ENCODE measurements at regions not wholly inside any gene's neighbourhood (a gene's known extent, or its start where the extent isn't known, plus 50 kb on each side); places are given as distances from the start of the nearest gene placed in this dataset.

DNA sequence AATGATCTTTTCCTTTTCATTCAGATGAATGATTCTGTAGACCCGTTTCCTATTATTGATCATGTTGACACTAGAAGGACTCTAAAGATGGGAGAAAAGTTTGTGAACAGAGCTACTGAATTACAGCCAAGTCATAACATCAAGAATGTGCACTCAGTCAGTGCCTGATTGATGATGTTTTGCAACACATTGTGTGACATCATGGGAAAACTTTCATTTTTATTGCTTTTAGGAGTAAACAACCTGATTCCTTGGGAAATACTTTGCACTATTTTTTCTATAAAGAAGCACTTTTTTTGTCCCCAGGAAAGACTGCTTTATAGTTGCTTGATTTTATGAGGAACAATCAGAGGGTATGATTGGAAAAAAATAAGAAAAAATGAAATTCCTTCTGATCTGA lies 383.8 kb upstream of the JAG1 start:
- Histone ChIP-seq H2AFZ (ENCODE audit: low read length) (no peak overlapping the region), H3K27ac (replicated peaks; ENCODE audit: low read length) (no peak overlapping the region), H2AK5ac (ENCODE audit: low read depth, low read length) (no peak overlapping the region), H3K9me3 (replicated peaks in 1 of 2; ENCODE audit: control insufficient read depth in 2 of 2, insufficient read depth in 1 of 2, low read depth in 1 of 2, low read length in 2 of 2) (no peaks in the 10 kb centered on the region), H2BK120ac (ENCODE audit: low read depth, low read length) (no peak overlapping the region), H3K4me1 (ENCODE audit: control insufficient read depth in 2 of 2, insufficient read depth in 1 of 2, low read depth in 1 of 2, low read length in 2 of 2) (peaks cover 0 to 1% of the 10 kb centered on the region in 2 donors), H2BK15ac (ENCODE audit: low read length) (no peak overlapping the region), H3K23ac (ENCODE audit: low read depth, low read length, poor library complexity) (no peak overlapping the region), H3K79me1 (ENCODE audit: low read depth, low read length) (no peaks in the 10 kb centered on the region), H3K27me3 (ENCODE audit: control insufficient read depth in 3 of 3, insufficient read depth in 3 of 3, low read depth in 1 of 3, low read length in 3 of 3) (no peaks in the 10 kb centered on the region), H3K4me3 (ENCODE audit: low read length in 2 of 2) (no peak overlapping the region), H3K4me2 (ENCODE audit: insufficient read depth, low read length, poor library complexity, severe bottlenecking) (no peak overlapping the region), H3K9ac (ENCODE audit: low read depth, low read length, poor library complexity) (no peak overlapping the region), H3K36me3 (replicated peaks in 1 of 2; ENCODE audit: control insufficient read depth in 2 of 2, insufficient read depth in 2 of 2, low read length in 2 of 2) (no peaks in the 10 kb centered on the region), H2BK5ac (ENCODE audit: low read length) (no peak overlapping the region), H4K8ac (ENCODE audit: low read depth, low read length) (no peak overlapping the region), H4K91ac (ENCODE audit: low read depth, low read length, poor library complexity) (no peak overlapping the region), H3K4ac (ENCODE audit: low read length) (no peak overlapping the region), H2BK12ac (ENCODE audit: low read length) (no peak overlapping the region), H3K18ac (ENCODE audit: low read length) (no peak overlapping the region), H3K14ac (ENCODE audit: low read length) (no peak overlapping the region)
- DNase-seq (ENCODE audit: low spot score): no peak
- no CpG with 5 or more reads among the region's 1 CpG for WGBS, 2 donors (ENCODE audit: extremely low coverage in 2 of 2, insufficient read length in 2 of 2, insufficient replicate concordance in 1 of 2)

DNA sequence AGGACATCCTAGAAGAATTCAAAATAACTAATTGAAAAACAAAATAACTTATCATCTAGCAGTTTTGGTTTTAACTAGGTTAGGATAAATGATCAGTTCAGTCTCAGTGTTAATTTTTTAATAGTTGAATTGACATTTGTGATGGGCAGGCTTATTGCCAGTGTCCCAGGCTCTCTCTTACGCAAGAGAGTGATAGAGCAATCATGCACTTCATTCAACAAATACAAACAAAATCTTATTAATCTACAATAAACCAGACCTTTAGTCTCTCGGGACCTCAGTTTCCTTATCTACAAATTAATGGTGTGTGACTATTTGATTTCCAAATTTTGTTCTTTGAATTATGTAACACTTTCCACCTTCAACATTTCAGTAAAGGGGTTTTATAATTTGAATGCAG lies 385.9 kb upstream of the JAG1 start:
- no peak overlapping the region for H4K91ac ChIP-seq (ENCODE audit: low read depth, low read length, poor library complexity)
- H3K36me3 ChIP-seq (replicated peaks in 1 of 2; ENCODE audit: control insufficient read depth in 2 of 2, insufficient read depth in 2 of 2, low read length in 2 of 2): no peaks in the 10 kb centered on the region
- H3K4me2 ChIP-seq (ENCODE audit: insufficient read depth, low read length, poor library complexity, severe bottlenecking): no peak overlapping the region
- DNase-seq (ENCODE audit: low spot score): no peak
- H3K9ac ChIP-seq (ENCODE audit: low read depth, low read length, poor library complexity): no peak overlapping the region
- H2AFZ ChIP-seq (ENCODE audit: low read length): no peak overlapping the region
- H3K79me1 ChIP-seq (ENCODE audit: low read depth, low read length): no peaks in the 10 kb centered on the region
- no CpG with 5 or more reads among the region's 2 CpGs for WGBS, 2 donors (ENCODE audit: extremely low coverage in 2 of 2, insufficient read length in 2 of 2, insufficient replicate concordance in 1 of 2)
- H2AK5ac ChIP-seq (ENCODE audit: low read depth, low read length): no peak overlapping the region
- H3K4me3 ChIP-seq (ENCODE audit: low read length in 2 of 2): no peak overlapping the region
- H3K27me3 ChIP-seq (ENCODE audit: control insufficient read depth in 3 of 3, insufficient read depth in 3 of 3, low read depth in 1 of 3, low read length in 3 of 3): no peaks in the 10 kb centered on the region
- no peak overlapping the region for H3K27ac ChIP-seq (replicated peaks; ENCODE audit: low read length)
- H2BK15ac ChIP-seq (ENCODE audit: low read length): no peak overlapping the region
- H3K23ac ChIP-seq (ENCODE audit: low read depth, low read length, poor library complexity): no peak overlapping the region
- H2BK12ac ChIP-seq (ENCODE audit: low read length): no peak overlapping the region
- H3K4me1 ChIP-seq (ENCODE audit: control insufficient read depth in 2 of 2, insufficient read depth in 1 of 2, low read depth in 1 of 2, low read length in 2 of 2): peaks cover 0 to under 1% of the 10 kb centered on the region in 2 donors
- no peak overlapping the region for H2BK120ac ChIP-seq (ENCODE audit: low read depth, low read length)
- H3K9me3 ChIP-seq (replicated peaks in 1 of 2; ENCODE audit: control insufficient read depth in 2 of 2, insufficient read depth in 1 of 2, low read depth in 1 of 2, low read length in 2 of 2): no peaks in the 10 kb centered on the region
- H3K4ac ChIP-seq (ENCODE audit: low read length): no peak overlapping the region
- H2BK5ac ChIP-seq (ENCODE audit: low read length): no peak overlapping the region
- H4K8ac ChIP-seq (ENCODE audit: low read depth, low read length): no peak overlapping the region
- H3K18ac ChIP-seq (ENCODE audit: low read length): no peak overlapping the region
- H3K14ac ChIP-seq (ENCODE audit: low read length): no peak overlapping the region

DNA sequence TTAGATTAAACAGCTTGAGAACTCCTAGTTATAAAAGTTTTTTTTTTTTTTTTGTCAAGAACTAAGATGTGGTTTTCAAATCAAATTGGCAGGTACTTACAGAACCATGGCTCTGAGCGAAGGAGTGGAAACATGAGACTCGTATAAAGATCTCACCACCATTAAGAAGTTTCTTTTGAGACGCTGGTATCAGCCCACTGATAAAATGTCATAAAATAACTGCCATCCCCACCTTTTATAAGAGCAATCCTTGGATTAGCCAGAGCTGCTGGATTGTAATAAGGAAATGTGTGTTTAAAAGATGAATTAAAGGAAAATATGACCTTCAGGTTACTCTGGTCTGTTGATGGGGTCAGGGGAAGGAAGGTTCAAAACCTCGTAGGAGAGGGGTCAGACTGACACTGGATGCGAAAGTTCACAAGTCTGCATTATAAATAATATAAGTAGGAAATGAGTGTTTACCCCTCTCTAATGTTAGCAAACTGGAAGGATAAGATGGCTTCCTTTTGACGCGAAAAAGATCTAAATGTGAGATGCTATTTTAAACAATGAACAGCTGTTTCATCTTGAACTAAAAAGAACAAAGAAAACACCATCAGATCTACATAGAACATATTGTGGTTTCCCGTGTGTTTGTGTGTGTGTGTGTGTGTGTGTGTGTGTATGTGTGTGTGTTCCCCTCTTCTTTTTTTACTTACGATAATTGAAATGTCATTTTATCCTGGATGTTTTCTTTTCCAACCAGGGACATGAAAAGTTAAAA lies 386.8 kb upstream of the JAG1 start:
- Histone ChIP-seq H3K4me2 (ENCODE audit: insufficient read depth, low read length, poor library complexity, severe bottlenecking) (no peak overlapping the region), H3K18ac (ENCODE audit: low read length) (no peak overlapping the region), H4K91ac (ENCODE audit: low read depth, low read length, poor library complexity) (no peak overlapping the region), H2BK15ac (ENCODE audit: low read length) (no peak overlapping the region), H2BK120ac (ENCODE audit: low read depth, low read length) (no peak overlapping the region), H2BK5ac (ENCODE audit: low read length) (no peak overlapping the region), H3K36me3 (replicated peaks in 1 of 2; ENCODE audit: control insufficient read depth in 2 of 2, insufficient read depth in 2 of 2, low read length in 2 of 2) (no peaks in the 10 kb centered on the region), H3K9ac (ENCODE audit: low read depth, low read length, poor library complexity) (no peak overlapping the region), H3K4me1 (ENCODE audit: control insufficient read depth in 2 of 2, insufficient read depth in 1 of 2, low read depth in 1 of 2, low read length in 2 of 2) (no peaks in the 10 kb centered on the region), H4K8ac (ENCODE audit: low read depth, low read length) (no peak overlapping the region), H3K23ac (ENCODE audit: low read depth, low read length, poor library complexity) (no peak overlapping the region), H2AFZ (ENCODE audit: low read length) (no peak overlapping the region), H3K4ac (ENCODE audit: low read length) (no peak overlapping the region), H2AK5ac (ENCODE audit: low read depth, low read length) (no peak overlapping the region), H3K9me3 (replicated peaks in 1 of 2; ENCODE audit: control insufficient read depth in 2 of 2, insufficient read depth in 1 of 2, low read depth in 1 of 2, low read length in 2 of 2) (no peaks in the 10 kb centered on the region), H3K14ac (ENCODE audit: low read length) (no peak overlapping the region), H3K27me3 (ENCODE audit: control insufficient read depth in 3 of 3, insufficient read depth in 3 of 3, low read depth in 1 of 3, low read length in 3 of 3) (no peaks in the 10 kb centered on the region), H2BK12ac (ENCODE audit: low read length) (no peak overlapping the region), H3K79me1 (ENCODE audit: low read depth, low read length) (no peaks in the 10 kb centered on the region), H3K27ac (replicated peaks; ENCODE audit: low read length) (no peak overlapping the region), H3K4me3 (ENCODE audit: low read length in 2 of 2) (no peak overlapping the region)
- no CpG with 5 or more reads among the region's 9 CpGs for WGBS, 2 donors (ENCODE audit: extremely low coverage in 2 of 2, insufficient read length in 2 of 2, insufficient replicate concordance in 1 of 2)
- DNase-seq (ENCODE audit: low spot score): no peak

DNA sequence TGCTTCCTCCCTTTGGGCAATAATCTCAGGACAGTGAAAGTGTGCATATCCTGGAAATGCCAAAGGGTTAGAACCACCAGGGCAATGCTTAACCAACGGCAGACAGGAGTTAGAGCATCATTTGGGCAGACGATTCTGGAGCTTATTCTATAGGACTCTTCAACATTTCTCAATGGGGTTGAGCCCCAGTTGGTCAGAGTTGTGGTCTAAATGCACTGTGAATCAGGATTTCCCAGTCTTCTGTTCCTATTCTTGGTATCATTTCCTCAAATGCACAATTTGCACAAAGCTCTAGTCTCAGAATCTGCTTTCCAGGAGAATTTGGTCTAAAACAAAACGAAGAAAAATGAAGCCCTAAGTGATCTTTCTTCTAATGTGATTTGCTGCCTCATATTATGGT lies 389.6 kb upstream of the JAG1 start:
- Histone ChIP-seq H3K23ac (ENCODE audit: low read depth, low read length, poor library complexity) (no peak overlapping the region), H3K9me3 (replicated peaks in 1 of 2; ENCODE audit: control insufficient read depth in 2 of 2, insufficient read depth in 1 of 2, low read depth in 1 of 2, low read length in 2 of 2) (no peaks in the 10 kb centered on the region), H3K27me3 (ENCODE audit: control insufficient read depth in 3 of 3, insufficient read depth in 3 of 3, low read depth in 1 of 3, low read length in 3 of 3) (no peaks in the 10 kb centered on the region), H2BK120ac (ENCODE audit: low read depth, low read length) (no peak overlapping the region), H2BK12ac (ENCODE audit: low read length) (no peak overlapping the region), H3K36me3 (replicated peaks in 1 of 2; ENCODE audit: control insufficient read depth in 2 of 2, insufficient read depth in 2 of 2, low read length in 2 of 2) (no peaks in the 10 kb centered on the region), H3K4me3 (ENCODE audit: low read length in 2 of 2) (no peak overlapping the region), H3K18ac (ENCODE audit: low read length) (no peak overlapping the region), H3K14ac (ENCODE audit: low read length) (no peak overlapping the region), H3K4me2 (ENCODE audit: insufficient read depth, low read length, poor library complexity, severe bottlenecking) (no peak overlapping the region), H4K8ac (ENCODE audit: low read depth, low read length) (no peak overlapping the region), H2BK15ac (ENCODE audit: low read length) (no peak overlapping the region), H3K4ac (ENCODE audit: low read length) (no peak overlapping the region), H2AFZ (ENCODE audit: low read length) (no peak overlapping the region), H2BK5ac (ENCODE audit: low read length) (no peak overlapping the region), H3K9ac (ENCODE audit: low read depth, low read length, poor library complexity) (no peak overlapping the region), H3K27ac (replicated peaks; ENCODE audit: low read length) (no peak overlapping the region), H4K91ac (ENCODE audit: low read depth, low read length, poor library complexity) (no peak overlapping the region), H2AK5ac (ENCODE audit: low read depth, low read length) (no peak overlapping the region), H3K4me1 (ENCODE audit: control insufficient read depth in 2 of 2, insufficient read depth in 1 of 2, low read depth in 1 of 2, low read length in 2 of 2) (peaks cover 0 to 2% of the 10 kb centered on the region in 2 donors), H3K79me1 (ENCODE audit: low read depth, low read length) (no peaks in the 10 kb centered on the region)
- WGBS, 2 donors (ENCODE audit: extremely low coverage in 2 of 2, insufficient read length in 2 of 2, insufficient replicate concordance in 1 of 2): no CpG with 5 or more reads among the region's 3 CpGs
- DNase-seq (ENCODE audit: low spot score): no peak

Measured in neuronal stem cell (in vitro differentiated cells).